ENCODE measurements at regions not wholly inside any gene's neighbourhood (a gene's known extent, or its start where the extent isn't known, plus 50 kb on each side); places are given as distances from the start of the nearest gene placed in this dataset.

DNA sequence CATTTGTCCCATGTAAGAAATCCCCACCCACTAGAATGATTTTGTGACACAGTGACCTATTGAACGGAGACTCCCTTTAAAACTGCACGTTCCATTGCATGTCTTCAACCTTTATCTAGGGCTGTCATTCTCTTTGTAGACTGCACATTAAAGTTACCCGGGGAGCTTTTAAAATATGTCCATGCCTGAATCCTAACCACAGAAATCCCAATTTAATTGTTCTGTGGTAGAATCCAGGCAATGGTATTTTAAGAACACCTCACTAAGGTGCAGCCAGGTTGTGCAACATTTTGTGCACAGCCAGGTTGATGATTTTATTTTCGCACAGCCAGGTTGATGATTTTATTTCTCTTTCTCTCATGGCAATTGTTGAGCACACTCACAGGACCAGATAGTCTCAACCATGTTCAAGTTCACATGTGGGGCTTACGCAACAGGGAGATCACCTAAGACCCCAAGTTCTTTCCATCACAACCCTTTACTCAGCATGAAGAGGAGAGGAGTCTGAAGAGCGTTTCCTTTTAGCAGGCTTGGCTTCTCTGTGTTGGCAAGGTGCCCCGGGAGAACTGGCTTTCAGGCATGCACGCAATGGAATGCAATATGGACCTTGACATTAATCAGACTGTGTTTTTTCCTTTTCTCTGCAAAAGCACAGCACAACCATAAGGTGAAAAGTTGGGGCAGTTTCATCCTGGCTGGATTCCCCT is 467.3 kb upstream of the ETAA1 start:
- TF ChIP-seq CTBP1 (IDR thresholded peaks at IDR 0.05; ENCODE audit: borderline replicate concordance) = no peak
- TF ChIP-seq ELF4 (IDR thresholded peaks at IDR 0.05) = no peak
- TF ChIP-seq NFRKB (IDR thresholded peaks at IDR 0.05) = no peak
- TF ChIP-seq SUZ12 (IDR thresholded peaks at IDR 0.05) = no peak
- no peak for TF ChIP-seq TARDBP (IDR thresholded peaks at IDR 0.05)
- ChIA-PET CTCF (no interaction called here), POLR2A (no interaction called here)
- no peak for DNase-seq (ENCODE audit: extremely low spot score)

DNA sequence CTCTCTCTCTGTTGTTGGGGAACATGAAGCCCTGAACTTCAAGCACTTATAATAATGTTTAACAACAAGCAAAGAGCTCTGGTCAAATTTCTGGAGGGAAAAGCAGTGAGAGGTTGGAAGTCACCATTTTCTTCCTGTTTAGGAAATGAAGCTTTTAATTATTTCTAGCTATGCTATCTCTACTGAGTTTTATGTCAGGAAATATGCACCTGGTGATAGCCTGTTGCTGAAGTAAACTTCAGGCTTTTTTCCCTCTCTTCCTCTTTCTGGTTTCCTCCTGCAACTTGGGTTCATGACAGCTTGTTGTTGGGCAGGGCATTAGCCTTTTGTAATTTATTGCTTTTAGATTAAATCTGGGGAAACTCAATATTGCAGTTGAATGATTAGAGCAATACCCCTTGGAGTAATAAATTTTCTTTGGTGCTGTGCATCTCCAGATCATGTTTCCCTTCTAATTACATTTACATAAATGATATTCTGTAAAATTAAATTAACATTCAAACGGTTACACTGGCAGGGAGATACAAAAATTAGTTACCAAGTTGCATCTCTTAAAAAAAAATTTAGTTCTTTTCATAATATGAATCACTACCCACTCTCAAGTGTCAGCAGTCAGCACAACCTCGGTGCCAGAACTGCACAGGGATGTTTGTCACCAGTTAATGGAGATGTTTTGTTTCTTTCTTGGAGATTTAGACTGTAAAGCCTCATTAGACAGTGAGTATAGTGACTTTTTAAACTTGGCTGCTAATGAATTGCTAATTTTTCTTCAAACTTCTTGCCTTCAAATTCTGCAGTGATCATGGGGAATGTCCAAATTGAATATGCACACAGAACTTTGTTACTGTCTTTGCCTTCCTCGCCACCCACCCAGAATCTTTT is 466.6 kb upstream of the ETAA1 start:
- DNase-seq (ENCODE audit: extremely low spot score) = no peak
- POLR2A ChIA-PET = no interaction called here
- TF ChIP-seq, protein P1, sequence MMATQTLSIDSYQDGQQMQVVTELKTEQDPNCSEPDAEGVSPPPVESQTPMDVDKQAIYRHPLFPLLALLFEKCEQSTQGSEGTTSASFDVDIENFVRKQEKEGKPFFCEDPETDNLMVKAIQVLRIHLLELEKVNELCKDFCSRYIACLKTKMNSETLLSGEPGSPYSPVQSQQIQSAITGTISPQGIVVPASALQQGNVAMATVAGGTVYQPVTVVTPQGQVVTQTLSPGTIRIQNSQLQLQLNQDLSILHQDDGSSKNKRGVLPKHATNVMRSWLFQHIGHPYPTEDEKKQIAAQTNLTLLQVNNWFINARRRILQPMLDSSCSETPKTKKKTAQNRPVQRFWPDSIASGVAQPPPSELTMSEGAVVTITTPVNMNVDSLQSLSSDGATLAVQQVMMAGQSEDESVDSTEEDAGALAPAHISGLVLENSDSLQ (IDR thresholded peaks at IDR 0.05) = peak; percentile 25; the same call in 1 of the 2 replicates
- TF ChIP-seq SP1 (IDR thresholded peaks at IDR 0.05) = no peak
- CTCF ChIA-PET = no interaction called here

DNA sequence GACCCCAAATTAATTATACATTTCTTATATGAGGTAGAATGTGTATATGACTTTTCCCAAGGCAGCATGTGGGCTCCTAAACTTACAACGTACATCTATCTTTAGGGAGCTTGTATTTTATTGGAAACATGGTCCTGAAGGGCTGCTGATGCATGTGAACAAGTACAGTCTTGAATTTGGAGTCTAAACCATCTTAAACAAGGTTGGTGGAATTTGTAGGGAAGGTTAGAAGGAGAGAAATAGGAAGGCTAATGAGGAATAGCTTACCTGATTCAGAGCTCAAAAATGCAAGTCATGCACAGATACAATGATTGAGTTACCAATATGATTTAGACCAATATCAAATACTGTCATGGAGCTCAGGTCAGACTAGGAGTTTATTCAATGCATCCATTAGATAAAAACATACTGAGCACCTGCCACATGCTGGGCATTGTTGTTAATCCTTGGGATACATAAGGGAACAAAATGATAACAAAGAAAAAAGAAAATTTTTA is 458.6 kb upstream of the ETAA1 start:
- no peak for TF ChIP-seq SUZ12 (IDR thresholded peaks at IDR 0.05)
- TF ChIP-seq SP1 (IDR thresholded peaks at IDR 0.05) = no peak
- no peak for TF ChIP-seq FOXA1 (IDR thresholded peaks at IDR 0.05)
- TF ChIP-seq, protein P1 (IDR thresholded peaks at IDR 0.05) = no peak
- no peak for TF ChIP-seq FOXK2 (IDR thresholded peaks at IDR 0.05)
- no peak for TF ChIP-seq LEF1 (IDR thresholded peaks at IDR 0.05; ENCODE audit: borderline replicate concordance)
- TF ChIP-seq TARDBP (IDR thresholded peaks at IDR 0.05) = no peak
- no peak for TF ChIP-seq ZNF384 (IDR thresholded peaks at IDR 0.05)
- TF ChIP-seq ARNT (IDR thresholded peaks at IDR 0.05) = no peak
- TF ChIP-seq BHLHE40 (IDR thresholded peaks at IDR 0.05; ENCODE audit: borderline replicate concordance) = no peak
- DNase-seq (ENCODE audit: extremely low spot score) = no peak
- CTCF ChIA-PET = no interaction called here
- POLR2A ChIA-PET = no interaction called here

DNA sequence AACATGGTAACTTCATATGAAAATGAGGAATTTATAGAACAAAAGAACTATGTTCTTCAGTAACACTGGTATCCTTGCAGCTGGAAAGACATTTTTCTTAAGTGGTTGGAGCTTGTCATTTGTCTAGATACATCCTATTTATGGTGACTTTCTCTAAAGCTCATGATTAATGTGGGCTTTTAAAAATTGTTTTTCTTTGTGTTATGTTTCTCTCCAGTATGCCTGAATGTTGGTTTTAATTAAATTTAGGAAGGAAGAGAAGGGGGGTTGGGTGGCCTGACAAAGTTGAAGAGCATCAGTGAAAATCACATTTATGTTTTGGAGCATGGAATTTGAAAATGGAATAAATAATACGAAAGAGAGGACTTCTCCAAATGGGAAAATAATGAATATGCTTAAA is 457.1 kb upstream of the ETAA1 start:
- ChIA-PET CTCF (interaction anchor here (0.6 kb wide), 1 partner anchor 11 kb away, joined by 10 read pairs; no protein-coding TSS in a partner anchor), POLR2A (no interaction called here)
- no peak for DNase-seq (ENCODE audit: extremely low spot score)
- TF ChIP-seq NFRKB (IDR thresholded peaks at IDR 0.05) (no peak), BHLHE40 (IDR thresholded peaks at IDR 0.05; ENCODE audit: borderline replicate concordance) (no peak), ELF4 (IDR thresholded peaks at IDR 0.05) (no peak)
- TF ChIP-seq, protein P1 (IDR thresholded peaks at IDR 0.05) = no peak

DNA sequence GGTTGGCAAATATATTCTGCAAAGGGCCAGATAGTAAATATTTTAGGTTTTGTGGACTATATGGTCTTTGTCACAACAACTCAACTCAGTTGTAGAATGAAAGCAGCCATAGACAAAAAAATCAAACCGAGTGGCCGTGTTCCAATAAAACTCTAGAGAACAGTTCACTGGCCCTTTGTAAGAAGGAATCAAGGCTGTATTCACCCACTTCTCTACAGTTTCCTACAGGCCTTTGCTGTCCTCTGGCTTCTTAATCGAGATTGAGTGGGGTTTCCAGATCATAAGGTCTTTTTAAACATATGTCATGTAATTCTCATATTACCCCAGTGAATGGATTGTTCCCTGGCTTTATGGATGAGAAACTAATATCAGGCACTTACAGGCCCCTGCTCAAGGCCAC is 448.9 kb upstream of the ETAA1 start:
- TF ChIP-seq ARNT (IDR thresholded peaks at IDR 0.05) = no peak
- no peak for TF ChIP-seq FOXA1 (IDR thresholded peaks at IDR 0.05)
- no peak for TF ChIP-seq NFRKB (IDR thresholded peaks at IDR 0.05)
- TF ChIP-seq CTBP1 (IDR thresholded peaks at IDR 0.05; ENCODE audit: borderline replicate concordance) = no peak
- no peak for DNase-seq (ENCODE audit: extremely low spot score)
- ChIA-PET CTCF (no interaction called here), POLR2A (no interaction called here)

DNA sequence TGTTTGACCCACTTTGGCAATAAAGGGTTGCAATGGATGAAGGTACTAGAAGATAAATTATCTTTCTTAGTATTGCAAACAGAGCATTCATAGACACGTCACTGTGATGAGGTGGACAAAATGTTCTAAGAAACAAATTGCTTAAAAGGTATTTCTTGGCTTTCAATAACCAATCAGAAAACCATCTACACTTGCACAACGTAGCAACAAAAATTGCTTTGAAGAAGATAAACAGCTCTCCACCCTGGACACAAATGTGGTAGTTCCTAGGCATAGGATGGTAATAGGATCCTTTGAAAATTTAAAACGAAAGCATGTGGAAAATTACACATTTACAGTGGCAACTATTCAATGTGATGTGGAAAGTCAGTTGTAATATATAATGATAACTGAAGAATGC is 439.9 kb upstream of the ETAA1 start:
- DNase-seq (ENCODE audit: extremely low spot score) = no peak
- CTCF ChIA-PET = no interaction called here
- TF ChIP-seq ZNF384 (IDR thresholded peaks at IDR 0.05) (no peak), ARNT (IDR thresholded peaks at IDR 0.05) (no peak), L3MBTL2 (conservative IDR thresholded peaks at IDR 0.05) (no peak), HDGF (IDR thresholded peaks at IDR 0.05; ENCODE audit: borderline replicate concordance) (no peak), LEF1 (IDR thresholded peaks at IDR 0.05; ENCODE audit: borderline replicate concordance) (no peak), SUZ12 (IDR thresholded peaks at IDR 0.05) (no peak), CTBP1 (IDR thresholded peaks at IDR 0.05; ENCODE audit: borderline replicate concordance) (no peak), SP1 (IDR thresholded peaks at IDR 0.05) (no peak), ELF4 (IDR thresholded peaks at IDR 0.05) (no peak), FOXM1 (IDR thresholded peaks at IDR 0.05; ENCODE audit: borderline replicate concordance) (no peak), BHLHE40 (IDR thresholded peaks at IDR 0.05; ENCODE audit: borderline replicate concordance) (no peak), FOXK2 (IDR thresholded peaks at IDR 0.05) (no peak), FOXA1 (IDR thresholded peaks at IDR 0.05) (no peak), TARDBP (IDR thresholded peaks at IDR 0.05) (no peak), NFRKB (IDR thresholded peaks at IDR 0.05) (no peak)
- TF ChIP-seq, protein P1 (IDR thresholded peaks at IDR 0.05) = no peak

More for the DNA sequence above, 439.9 kb upstream of the ETAA1 start:
- POLR2A ChIA-PET = no interaction called here

All from HEK293T (cell line).